Stimulated activated CD4-positive, alpha-beta T cell treated with anti-CD3 and anti-CD28 coated beads, Interleukin-1b, Interleukin-23, amount 100 ng/mL, for 1 hour (primary cell): ENCODE measurements at regions not wholly inside any gene's neighbourhood (a gene's known extent, or its start where the extent isn't known, plus 50 kb on each side); places are given as distances from the start of the nearest gene placed in this dataset.

ENCODE experiments used
- DNase-seq, 2 donors: peaks; one replicate each; pipeline ENCODE4 v3.0.0-alpha.2; 2020; ENCODE audit warnings: low read depth in 2 of 2

- no peak for DNase-seq
Observed at GRCh38 chr15:38672273-38672672, 107.7 kb upstream of the RASGRP1 start.

- DNase-seq: no peak
Observed at GRCh38 chr15:38672814-38673670, 108.4 kb upstream of the RASGRP1 start.

GRCh38 chr15:38674448-38674847 lies 109.8 kb upstream of the RASGRP1 start:
- DNase-seq: no peak

- DNase-seq: no peak
Observed at GRCh38 chr15:38678281-38678680, 113.7 kb upstream of the RASGRP1 start.

GRCh38 chr15:38680775-38681174 lies 116.2 kb upstream of the RASGRP1 start:
- DNase-seq: no peak

- no peak for DNase-seq
Observed at GRCh38 chr15:38682363-38682762, 117.7 kb upstream of the RASGRP1 start.

- no peak for DNase-seq
Observed at GRCh38 chr15:38682861-38683260, 118.2 kb upstream of the RASGRP1 start.

- peak; percentile 45 to 54 for DNase-seq
Observed at GRCh38 chr15:38683382-38684242, 119.0 kb upstream of the RASGRP1 start.

GRCh38 chr15:38684440-38685010 lies 119.9 kb upstream of the RASGRP1 start:
- no peak for DNase-seq

GRCh38 chr15:38685686-38686339 lies 121.2 kb upstream of the RASGRP1 start:
- DNase-seq: no peak

- no peak for DNase-seq
Observed at GRCh38 chr15:38687340-38687739, 122.7 kb upstream of the RASGRP1 start.

GRCh38 chr15:38687775-38688495 lies 123.3 kb upstream of the RASGRP1 start:
- DNase-seq: no peak

- no peak for DNase-seq
Observed at GRCh38 chr15:38688761-38689160, 124.1 kb upstream of the RASGRP1 start.

- no peak for DNase-seq
Observed at GRCh38 chr15:38689522-38689921, 124.9 kb upstream of the RASGRP1 start.

GRCh38 chr15:38690216-38690615 lies 125.6 kb upstream of the RASGRP1 start:
- DNase-seq: no peak

GRCh38 chr15:38690719-38691332 lies 126.2 kb upstream of the RASGRP1 start:
- DNase-seq: peak; percentile 47 to 70

GRCh38 chr15:38691377-38691776 lies 126.8 kb upstream of the RASGRP1 start:
- no peak for DNase-seq

GRCh38 chr15:38691965-38692788 lies 127.6 kb upstream of the RASGRP1 start:
- no peak for DNase-seq

GRCh38 chr15:38692789-38693062 lies 128.1 kb upstream of the RASGRP1 start:
- DNase-seq: no peak
